CD8-positive, alpha-beta memory T cell (primary cell): ENCODE measurements at regions not wholly inside any gene's neighbourhood (a gene's known extent, or its start where the extent isn't known, plus 50 kb on each side); places are given as distances from the start of the nearest gene placed in this dataset.
"Not testable (repeated sequence)": the region's sequence is repeated elsewhere in the genome, so short reads cannot be mapped to it uniquely, and the experiment has no call there.

Source experiments
- CTCF ChIA-PET: fragments of 350-600 bp; sonication (Branson Sonifier 250); formaldehyde crosslinking; loops from one replicate; lab custom pipeline; 2021; ENCODE audit warnings: antibody characterized with exemption; lab: Charles Lee
- POLR2A ChIA-PET: fragments of 350-600 bp; sonication (Branson Sonifier 250); formaldehyde crosslinking; loops from one replicate; lab custom pipeline; 2021; ENCODE audit warnings: antibody characterized with exemption; lab: Charles Lee
- DNase-seq, 5 donors: peaks; one replicate each; pipeline versions ENCODE4 v3.0.0 to v3.0.0-alpha.2; 2020 to 2022; ENCODE audit warnings: mixed read lengths in 1 of 5
- H3K27ac ChIP-seq: one replicate; pipeline ENCODE4 v1.7.0; 2013; ENCODE audit warnings: low read depth, mild to moderate bottlenecking, low read length, moderate library complexity
- H3K27me3 ChIP-seq: 2 replicates; pipeline ENCODE4 v1.7.0; 2013; ENCODE audit warnings: low read length, mild to moderate bottlenecking; ENCODE audit not compliant: insufficient read depth, poor library complexity, severe bottlenecking
- H3K36me3 ChIP-seq: 2 replicates; pipeline ENCODE4 v1.7.0; 2013; ENCODE audit warnings: mild to moderate bottlenecking, low read length, moderate library complexity; ENCODE audit not compliant: insufficient read depth
- H3K4me1 ChIP-seq: 2 replicates; pipeline ENCODE4 v1.7.0; 2013; ENCODE audit warnings: mild to moderate bottlenecking, low read length, moderate library complexity; ENCODE audit not compliant: insufficient read depth
- H3K4me3 ChIP-seq: 2 replicates; pipeline ENCODE4 v1.7.0; 2013; ENCODE audit warnings: mild to moderate bottlenecking, low read length
- H3K9me3 ChIP-seq: 2 replicates; pipeline ENCODE4 v1.7.0; 2013; ENCODE audit warnings: mild to moderate bottlenecking, low read length
- H3K27ac Mint-ChIP-seq, 8 donors: one replicate each; pipeline ENCODE4 v1.8.0; 2020 to 2021; ENCODE audit warnings: mixed read lengths in 8 of 8, mild to moderate bottlenecking in 6 of 8, inconsistent platforms in 3 of 8, moderate library complexity in 3 of 8
- H3K27me3 Mint-ChIP-seq, 2 donors: one replicate each; pipeline ENCODE4 v1.8.0; 2020 to 2021; ENCODE audit warnings: mixed read lengths in 2 of 2, mild to moderate bottlenecking in 1 of 2, moderate library complexity in 1 of 2
- H3K36me3 Mint-ChIP-seq, 3 donors: one replicate each; pipeline ENCODE4 v1.8.0; 2020 to 2021; ENCODE audit warnings: mixed read lengths in 3 of 3, inconsistent platforms in 1 of 3, mild to moderate bottlenecking in 1 of 3
- H3K4me1 Mint-ChIP-seq, 3 donors: one replicate each; pipeline ENCODE4 v1.8.0; 2020 to 2021; ENCODE audit warnings: mixed read lengths in 3 of 3, inconsistent platforms in 1 of 3, mild to moderate bottlenecking in 1 of 3
- H3K4me3 Mint-ChIP-seq, 7 donors: one replicate each; pipeline ENCODE4 v1.8.0; 2020 to 2021; ENCODE audit warnings: mixed read lengths in 7 of 7, mild to moderate bottlenecking in 6 of 7, moderate library complexity in 4 of 7, inconsistent platforms in 2 of 7
- H3K9me3 Mint-ChIP-seq, 5 donors: one replicate each; pipeline ENCODE4 v1.8.0; 2020 to 2022; ENCODE audit warnings: mixed read lengths in 5 of 5, mild to moderate bottlenecking in 3 of 5, moderate library complexity in 2 of 5, inconsistent platforms in 1 of 5

DNA sequence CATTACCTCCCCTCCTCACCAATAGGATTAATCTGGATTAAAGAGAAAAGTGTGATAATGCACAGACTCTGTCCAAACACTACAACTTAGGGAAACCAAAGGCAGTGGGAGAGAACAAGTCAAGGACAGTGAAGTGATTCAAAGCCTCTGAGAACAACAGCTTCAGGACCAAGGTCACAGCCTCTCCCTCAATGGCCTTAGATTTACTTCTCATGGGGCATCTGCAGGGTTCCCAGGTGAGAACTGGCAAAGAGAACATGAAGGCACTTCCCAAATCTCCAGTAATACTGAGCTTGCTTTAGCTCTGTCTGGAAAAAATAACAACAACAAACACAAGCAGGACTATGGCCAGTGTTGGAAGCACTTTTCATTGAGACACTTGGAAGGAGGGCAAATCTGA is 99.8 kb upstream of the GOLGA6L22 start:
- H3K4me3 ChIP-seq, H3K27ac Mint-ChIP-seq, H3K4me3 Mint-ChIP-seq, H3K36me3 ChIP-seq, DNase-seq, H3K27ac ChIP-seq, H3K9me3 Mint-ChIP-seq, H3K4me1 ChIP-seq, POLR2A ChIA-PET, H3K27me3 ChIP-seq, H3K9me3 ChIP-seq, CTCF ChIA-PET, H3K27me3 Mint-ChIP-seq, H3K36me3 Mint-ChIP-seq, H3K4me1 Mint-ChIP-seq: not testable (repeated sequence)

GRCh38 chr15:22359587-22359986 is 99.1 kb upstream of the GOLGA6L22 start:
- POLR2A ChIA-PET, H3K4me3 Mint-ChIP-seq: not testable (repeated sequence)

DNA sequence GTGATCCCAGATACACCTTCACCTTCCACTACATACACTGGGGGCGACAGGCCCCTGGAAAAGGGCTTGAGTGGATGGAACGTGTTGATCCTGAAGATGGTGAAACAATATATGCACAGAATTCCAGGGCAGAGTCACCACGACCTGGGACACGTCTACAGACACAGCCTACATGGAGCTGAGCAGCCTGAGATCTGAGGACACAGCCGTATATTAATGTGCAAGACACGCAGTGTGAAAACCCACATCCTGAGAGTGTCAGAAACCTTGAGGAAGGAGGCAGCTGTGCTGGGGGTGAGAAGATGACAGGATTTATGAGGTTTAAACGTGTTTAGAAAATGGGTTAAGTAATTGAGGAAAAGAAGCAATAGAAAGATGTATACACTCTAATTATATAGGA is 98.0 kb upstream of the GOLGA6L22 start:
- peak in 3 of 5 donors; percentile 2 to 33 (median 22) for DNase-seq
- H3K36me3 ChIP-seq, H3K36me3 Mint-ChIP-seq, H3K4me3 Mint-ChIP-seq, H3K27me3 Mint-ChIP-seq, CTCF ChIA-PET, H3K27ac ChIP-seq, H3K4me3 ChIP-seq, H3K4me1 ChIP-seq, H3K9me3 ChIP-seq, H3K27me3 ChIP-seq, POLR2A ChIA-PET, H3K4me1 Mint-ChIP-seq, H3K9me3 Mint-ChIP-seq, H3K27ac Mint-ChIP-seq: not testable (repeated sequence)

More at GRCh38 chr15:22359587-22359986, 99.1 kb upstream of the GOLGA6L22 start:
- H3K36me3 ChIP-seq, CTCF ChIA-PET, H3K4me1 Mint-ChIP-seq, H3K27ac Mint-ChIP-seq, H3K9me3 ChIP-seq, H3K4me1 ChIP-seq, H3K36me3 Mint-ChIP-seq, H3K4me3 ChIP-seq, H3K9me3 Mint-ChIP-seq, H3K27me3 Mint-ChIP-seq, H3K27ac ChIP-seq, H3K27me3 ChIP-seq: not testable (repeated sequence)
- DNase-seq: peak in 1 of 5 donors; percentile 8

GRCh38 chr15:22362502-22362901 is 96.2 kb upstream of the GOLGA6L22 start:
- H3K27me3 Mint-ChIP-seq, DNase-seq, H3K27me3 ChIP-seq, H3K4me3 ChIP-seq, H3K36me3 Mint-ChIP-seq, H3K4me1 Mint-ChIP-seq, H3K36me3 ChIP-seq, H3K27ac Mint-ChIP-seq, H3K27ac ChIP-seq, H3K4me1 ChIP-seq, POLR2A ChIA-PET, H3K4me3 Mint-ChIP-seq, H3K9me3 ChIP-seq, H3K9me3 Mint-ChIP-seq, CTCF ChIA-PET: not testable (repeated sequence)

DNA sequence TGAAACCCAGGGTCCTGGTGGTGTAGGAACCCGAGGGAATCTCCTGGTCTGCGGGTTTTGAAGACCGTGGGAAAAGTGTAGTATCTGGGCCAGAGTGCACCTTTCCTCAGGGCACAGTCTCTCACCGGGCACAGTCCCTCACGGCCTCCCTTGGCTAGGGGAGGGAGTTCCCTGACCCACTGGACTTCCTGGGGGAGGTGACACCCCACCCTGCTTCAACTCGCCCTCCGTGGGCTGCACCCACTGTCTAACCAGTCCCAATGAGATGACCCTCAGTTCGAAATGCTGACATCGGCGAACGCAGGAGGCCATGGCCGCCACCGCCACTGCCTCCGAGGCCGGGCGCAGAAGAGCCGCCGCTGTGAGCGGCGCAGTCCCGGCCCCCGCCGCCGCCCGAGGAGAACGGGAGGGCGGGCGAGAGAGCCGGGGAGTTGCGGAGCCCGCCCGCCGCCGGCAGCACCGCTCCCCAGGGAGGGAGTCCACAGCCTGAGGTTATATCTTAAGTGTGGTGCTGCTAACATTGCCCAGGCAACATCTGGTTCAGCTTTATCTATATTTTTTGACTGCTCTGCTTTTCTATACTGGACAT is 87.4 kb upstream of the GOLGA6L22 start:
- H3K27ac Mint-ChIP-seq, CTCF ChIA-PET: not testable (repeated sequence)

DNA sequence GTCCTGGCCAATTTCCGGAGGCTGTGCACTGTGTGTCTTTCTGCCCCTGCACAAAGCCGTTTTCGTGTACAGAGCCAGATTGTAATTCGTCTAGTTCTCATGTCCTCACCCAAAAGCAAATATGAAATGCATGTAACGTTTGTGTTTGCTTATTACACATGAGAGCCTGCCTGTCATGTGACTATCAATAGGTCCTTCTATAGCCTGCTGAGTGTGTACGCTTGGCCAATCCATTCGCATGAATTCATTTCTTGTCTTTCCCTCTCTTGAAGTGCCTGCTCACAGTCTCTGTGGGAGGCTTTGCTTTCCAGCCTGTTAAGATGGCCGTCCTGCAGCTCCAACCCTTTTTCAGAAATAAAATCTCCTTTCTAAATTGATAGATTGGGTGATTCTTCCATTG is 84.2 kb upstream of the GOLGA6L22 start:
- CTCF ChIA-PET, H3K27me3 ChIP-seq: not testable (repeated sequence)

More for the DNA sequence above, 87.4 kb upstream of the GOLGA6L22 start:
- H3K27me3 Mint-ChIP-seq, H3K4me3 ChIP-seq, H3K27ac ChIP-seq, H3K9me3 Mint-ChIP-seq, H3K36me3 Mint-ChIP-seq, DNase-seq, H3K4me1 Mint-ChIP-seq, H3K36me3 ChIP-seq, H3K4me1 ChIP-seq, POLR2A ChIA-PET, H3K9me3 ChIP-seq, H3K27me3 ChIP-seq: not testable (repeated sequence)
- H3K4me3 Mint-ChIP-seq: peak overlapping the region in 1 of 7 donors; percentile 45

GRCh38 chr15:22375829-22376228 is 82.9 kb upstream of the GOLGA6L22 start:
- H3K36me3 ChIP-seq, H3K4me1 ChIP-seq, H3K36me3 Mint-ChIP-seq, H3K4me3 Mint-ChIP-seq, H3K9me3 Mint-ChIP-seq, H3K27ac Mint-ChIP-seq, H3K4me1 Mint-ChIP-seq, H3K27ac ChIP-seq, H3K27me3 ChIP-seq, CTCF ChIA-PET, H3K9me3 ChIP-seq, H3K4me3 ChIP-seq, POLR2A ChIA-PET, H3K27me3 Mint-ChIP-seq, DNase-seq: not testable (repeated sequence)

More for the DNA sequence above, 84.2 kb upstream of the GOLGA6L22 start:
- POLR2A ChIA-PET, H3K9me3 Mint-ChIP-seq, H3K27me3 Mint-ChIP-seq, H3K27ac Mint-ChIP-seq, H3K4me1 Mint-ChIP-seq, H3K36me3 Mint-ChIP-seq, H3K36me3 ChIP-seq, DNase-seq, H3K9me3 ChIP-seq, H3K4me3 ChIP-seq, H3K4me3 Mint-ChIP-seq, H3K27ac ChIP-seq, H3K4me1 ChIP-seq: not testable (repeated sequence)

- H3K4me1 ChIP-seq, H3K4me1 Mint-ChIP-seq, POLR2A ChIA-PET, H3K36me3 ChIP-seq, H3K27me3 ChIP-seq, H3K27ac Mint-ChIP-seq, H3K27ac ChIP-seq, H3K36me3 Mint-ChIP-seq, H3K9me3 ChIP-seq, H3K4me3 Mint-ChIP-seq, H3K4me3 ChIP-seq, CTCF ChIA-PET, H3K9me3 Mint-ChIP-seq, DNase-seq, H3K27me3 Mint-ChIP-seq: not testable (repeated sequence)
Observed at GRCh38 chr15:22377859-22378258, 80.8 kb upstream of the GOLGA6L22 start.

GRCh38 chr15:22387691-22388090 is 71.0 kb upstream of the GOLGA6L22 start:
- DNase-seq, POLR2A ChIA-PET, CTCF ChIA-PET, H3K9me3 ChIP-seq, H3K9me3 Mint-ChIP-seq, H3K27me3 ChIP-seq, H3K36me3 ChIP-seq, H3K4me1 ChIP-seq, H3K27me3 Mint-ChIP-seq, H3K4me3 Mint-ChIP-seq, H3K27ac ChIP-seq, H3K36me3 Mint-ChIP-seq, H3K27ac Mint-ChIP-seq, H3K4me3 ChIP-seq, H3K4me1 Mint-ChIP-seq: not testable (repeated sequence)
